Forelimb muscle (tissue), 1 donor: ENCODE measurements at regions not wholly inside any gene's neighbourhood (a gene's known extent, or its start where the extent isn't known, plus 50 kb on each side); places are given as distances from the start of the nearest gene placed in this dataset.

Experiments
- DNase-seq: peaks from one replicate; pipeline ENCODE4 v3.0.0-alpha.2; 2013; ENCODE audit warnings: low read depth

DNA sequence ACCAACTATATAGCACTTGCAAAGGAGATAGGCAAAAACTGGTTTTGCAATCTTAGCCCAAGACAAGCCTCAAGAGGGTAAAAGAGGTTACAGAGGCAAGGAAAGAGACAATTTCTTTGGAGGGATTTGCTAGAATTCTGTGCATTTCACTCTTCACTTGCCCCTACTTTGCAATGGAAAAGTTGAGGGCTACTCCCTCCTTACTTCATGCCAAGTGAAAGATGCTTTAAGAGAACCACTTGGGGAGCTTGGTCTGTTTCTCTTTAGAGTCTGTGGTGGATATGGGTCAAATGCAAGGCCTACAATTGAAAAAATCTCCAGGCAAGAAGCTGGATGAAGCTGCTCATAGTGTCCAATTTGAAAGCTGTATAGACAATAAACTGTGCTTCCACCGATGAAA, 167.7 kb upstream of the DIO2 start:
- no peak for DNase-seq

DNA sequence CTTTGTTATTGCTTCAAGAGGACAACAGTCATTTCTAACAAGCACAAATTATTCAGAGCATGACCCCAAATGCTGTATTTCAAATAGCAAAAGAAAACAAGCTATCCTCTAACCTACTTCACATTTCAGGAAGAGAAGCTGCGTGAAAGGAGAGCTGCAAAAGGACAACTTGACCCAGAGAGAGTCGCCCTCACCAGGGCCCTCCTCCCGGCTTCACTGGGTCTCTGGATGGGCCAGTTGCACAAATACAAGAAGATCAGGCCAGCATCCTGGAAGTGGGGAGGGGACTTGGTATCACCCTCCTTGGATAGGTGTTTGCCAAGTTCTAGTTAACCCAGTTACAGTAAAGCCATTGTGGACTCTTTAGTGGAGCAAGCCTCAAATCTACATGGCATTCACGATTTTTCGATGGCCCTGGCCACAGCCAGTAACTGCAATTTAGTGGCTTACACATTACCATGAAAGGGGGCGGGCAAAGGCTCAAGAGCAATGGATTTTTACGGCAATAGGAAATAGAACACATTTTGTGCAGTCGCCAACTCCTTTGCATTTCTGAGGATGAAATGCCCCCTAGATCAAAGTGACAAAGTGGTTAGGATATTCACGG, 166.9 kb upstream of the DIO2 start:
- no peak for DNase-seq

DNA sequence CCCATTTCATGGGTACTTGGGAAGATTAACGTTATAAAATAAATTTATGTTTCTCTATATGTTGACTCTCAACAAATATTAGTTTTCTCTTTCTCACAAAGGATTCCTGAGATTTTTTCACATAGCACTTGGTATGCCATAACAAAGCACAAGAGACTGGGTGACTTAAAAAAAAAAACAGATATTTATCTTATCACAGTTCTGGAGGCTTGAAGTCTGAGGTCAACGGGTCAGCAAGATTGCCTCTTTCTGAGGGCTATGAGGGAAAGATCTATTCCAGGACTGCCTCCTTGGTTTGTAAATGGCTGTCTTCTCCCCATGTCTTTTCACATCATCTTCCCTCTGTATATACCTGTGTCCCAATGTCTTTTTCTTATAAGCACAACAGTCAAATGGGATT, 153.5 kb upstream of the DIO2 start:
- DNase-seq, result no peak

DNA sequence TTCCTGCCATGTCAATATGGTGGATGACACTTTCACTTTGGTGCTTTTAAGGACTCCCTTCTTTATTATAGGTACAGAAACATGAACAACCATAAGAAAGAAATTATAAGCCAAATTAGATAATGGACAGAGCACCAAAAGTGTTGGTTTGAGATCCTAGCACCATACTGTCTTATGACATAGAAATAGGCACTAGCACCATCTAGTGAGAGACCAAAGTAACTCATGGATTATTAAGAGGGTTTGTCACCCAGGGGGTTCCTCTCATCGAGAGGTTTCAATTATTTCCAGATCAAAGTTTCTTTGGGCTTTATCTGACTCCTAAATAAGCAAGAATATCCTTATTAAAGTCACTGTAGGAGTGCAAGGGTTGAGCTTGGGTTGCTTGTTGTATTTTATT, 153.0 kb upstream of the DIO2 start:
- no peak for DNase-seq

DNA sequence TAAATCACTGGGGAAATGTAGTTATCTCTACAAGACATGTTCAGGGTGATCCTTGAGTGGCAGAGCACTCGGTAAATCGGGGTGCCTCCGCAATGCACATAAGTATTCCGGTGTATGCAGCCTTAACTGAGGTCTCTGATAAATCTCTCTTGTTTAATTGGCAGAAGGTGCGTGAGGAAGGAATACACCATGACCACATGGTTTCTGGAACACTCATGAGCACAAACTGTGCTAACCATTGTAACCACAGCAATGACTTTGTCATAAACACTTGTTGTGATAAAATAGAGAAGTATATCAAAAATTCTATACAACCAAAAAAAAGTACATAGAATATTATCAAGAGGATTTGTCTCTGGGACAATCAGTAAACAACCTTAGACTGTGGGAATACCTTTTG, 146.8 kb upstream of the DIO2 start:
- no peak for DNase-seq

DNA sequence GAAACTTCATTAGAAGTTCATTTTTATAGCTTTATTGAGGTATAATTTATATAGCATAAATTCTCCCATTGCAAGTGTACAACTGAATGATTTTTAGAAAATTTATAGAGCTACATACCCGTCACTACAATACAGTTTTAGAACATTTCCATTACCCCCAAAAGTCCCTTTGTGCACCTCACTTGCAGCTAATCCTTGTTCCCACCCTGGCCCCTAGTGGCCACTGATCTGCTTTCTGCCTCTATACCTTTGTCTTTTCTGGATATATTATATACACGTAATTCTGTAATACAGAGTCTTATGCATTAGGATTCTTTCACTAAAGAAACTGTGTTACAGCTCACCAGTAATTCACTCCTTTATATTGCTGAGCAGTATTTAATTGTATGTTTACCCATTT, 145.1 kb upstream of the DIO2 start:
- DNase-seq, result no peak

DNA sequence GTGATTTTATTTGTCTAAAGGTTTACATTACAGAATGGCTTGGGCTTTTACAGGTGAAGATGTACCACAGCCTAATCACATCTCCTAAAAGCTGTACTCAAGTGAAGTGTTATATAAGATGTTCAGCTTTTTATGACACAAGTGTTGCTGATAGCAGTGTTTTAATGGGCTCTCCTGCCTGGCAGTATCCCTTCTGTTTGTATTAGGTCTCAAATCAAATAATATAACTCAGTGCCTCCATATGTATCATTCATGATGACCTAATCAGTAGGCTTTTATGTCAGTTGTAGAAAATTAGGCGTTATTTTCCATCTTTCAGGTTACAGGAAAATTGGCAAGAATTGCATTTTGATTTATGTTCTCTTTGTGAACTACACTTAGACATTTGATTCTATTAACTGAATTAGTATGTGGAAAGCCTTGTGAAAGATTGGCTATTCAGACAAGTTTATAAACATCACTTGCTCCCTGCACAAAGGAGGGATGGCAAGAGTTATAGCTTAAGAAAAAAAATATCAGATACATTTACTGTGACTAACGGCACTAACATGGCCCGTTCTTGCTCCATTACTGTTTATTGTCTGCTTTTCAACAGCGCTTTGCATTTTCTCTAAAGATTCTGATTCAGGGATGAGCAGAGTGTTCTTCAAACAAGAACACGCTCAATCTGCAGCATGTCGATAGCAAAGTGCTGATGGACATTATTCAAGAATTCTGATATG, 143.7 kb upstream of the DIO2 start:
- no peak for DNase-seq

DNA sequence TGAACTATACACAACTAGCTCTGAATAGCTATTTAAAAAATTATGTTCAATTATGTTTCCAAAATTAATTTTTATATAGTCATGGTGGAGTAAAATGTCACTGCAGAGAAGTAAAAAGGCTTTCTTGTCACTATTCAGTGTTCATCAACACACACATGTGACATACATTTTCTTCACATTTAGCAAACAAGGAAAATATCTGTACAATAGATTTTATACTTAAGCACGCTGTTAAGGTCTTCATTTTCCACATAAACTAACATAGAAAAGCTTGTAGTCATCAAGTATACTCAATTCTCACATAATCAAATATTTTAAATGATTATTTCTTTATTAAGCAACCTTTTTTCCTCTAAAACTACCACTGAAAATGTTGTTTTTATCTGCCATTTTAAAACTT, 141.2 kb upstream of the DIO2 start:
- DNase-seq, result no peak

DNA sequence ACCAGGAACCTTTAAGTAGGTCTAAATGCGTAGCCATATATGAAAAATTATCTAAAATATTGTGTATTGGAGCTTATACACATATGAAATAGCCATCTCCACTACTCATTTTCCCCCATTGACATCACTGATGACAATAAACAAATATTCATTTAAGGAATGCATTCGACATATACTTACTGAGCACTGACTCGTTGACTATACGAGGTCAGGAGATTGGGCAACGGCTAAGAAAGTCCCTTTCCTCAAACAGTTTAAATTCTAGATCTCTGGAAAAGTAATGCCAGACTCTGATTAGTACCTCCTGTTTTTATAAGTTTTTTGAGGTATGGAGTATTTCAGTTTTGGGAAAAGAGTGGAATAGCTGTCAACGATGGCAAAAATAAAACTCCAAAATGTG, 139.4 kb upstream of the DIO2 start:
- no peak for DNase-seq

DNA sequence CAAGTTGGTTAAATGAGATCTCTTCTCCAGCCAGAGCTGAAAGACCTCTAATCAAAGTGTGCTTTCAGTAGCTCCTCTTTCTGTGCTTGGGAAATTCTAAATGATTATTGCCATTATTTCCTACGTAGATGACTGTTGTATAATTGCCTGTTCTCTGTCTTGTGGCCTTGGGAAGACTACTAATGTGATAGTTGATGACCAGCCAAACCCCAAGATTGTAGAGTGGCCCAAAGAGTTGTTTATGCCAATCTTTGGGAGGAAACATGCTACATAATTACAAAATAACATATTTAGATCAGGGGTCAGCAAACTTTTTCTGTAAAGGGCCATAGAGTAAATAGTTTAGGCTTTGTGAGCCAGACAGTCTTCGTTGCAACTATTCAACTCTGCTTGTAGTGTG, 135.1 kb upstream of the DIO2 start:
- DNase-seq, result no peak

DNA sequence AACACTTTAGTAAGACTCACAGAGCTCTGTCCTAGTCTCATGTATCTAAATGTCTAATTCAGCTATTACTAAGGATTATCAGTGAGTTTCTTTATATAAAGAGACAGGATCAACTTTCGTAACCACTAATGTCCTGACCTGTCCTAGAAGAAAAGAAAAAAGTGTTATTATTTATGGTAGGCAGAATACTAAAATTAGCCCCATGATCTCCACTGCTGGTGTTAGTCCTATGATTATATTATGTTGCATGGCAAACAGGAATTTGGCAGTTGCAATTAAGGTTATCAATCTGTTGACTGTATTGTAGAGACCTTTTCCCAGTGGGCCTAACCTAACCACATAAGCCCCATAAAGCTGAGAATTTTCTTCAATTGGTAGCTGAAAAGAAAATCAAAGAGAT, 132.9 kb upstream of the DIO2 start:
- no peak for DNase-seq

DNA sequence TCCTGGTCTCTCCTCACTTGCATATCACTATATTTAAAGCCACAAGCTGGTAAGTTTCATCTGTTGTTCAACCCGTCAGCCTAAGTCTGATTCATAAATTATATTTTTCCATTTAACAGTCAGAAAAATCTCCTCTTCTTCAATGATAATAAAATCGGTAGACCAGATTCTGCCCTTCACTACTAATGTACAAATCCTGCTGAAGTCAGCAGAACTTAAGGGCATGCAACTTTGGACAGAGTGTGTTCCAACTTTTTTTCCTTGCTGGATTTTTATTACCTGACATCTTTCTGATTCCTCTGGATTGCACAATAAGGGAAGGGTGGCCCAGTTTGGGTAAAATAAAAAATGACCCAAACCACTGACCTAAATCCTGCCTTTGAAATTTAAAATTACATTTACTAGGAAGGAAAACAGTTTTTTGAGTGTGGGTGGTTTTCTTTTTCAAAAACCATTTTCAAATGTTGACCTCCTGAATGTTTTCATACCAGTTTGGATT, 125.4 kb upstream of the DIO2 start:
- DNase-seq, result no peak

DNA sequence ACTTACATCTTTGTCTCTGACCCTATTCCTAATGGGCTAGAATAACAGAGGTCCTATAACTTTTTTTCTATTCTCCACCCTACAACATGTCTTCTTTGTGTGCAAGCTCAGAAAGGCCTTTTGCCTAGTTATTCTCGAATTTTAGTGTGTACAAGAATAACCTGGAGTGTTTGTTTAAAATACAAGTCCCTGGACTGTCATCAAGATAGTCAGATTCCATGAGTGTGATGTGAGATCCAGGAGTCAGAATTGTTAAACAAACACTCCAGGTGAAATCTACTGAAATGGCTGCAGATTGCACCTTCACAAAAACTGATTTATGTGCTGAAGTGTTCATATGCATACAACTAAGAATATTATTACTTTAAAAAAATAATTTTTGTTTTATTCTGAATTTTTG, 114.4 kb upstream of the DIO2 start:
- DNase-seq, result no peak

DNA sequence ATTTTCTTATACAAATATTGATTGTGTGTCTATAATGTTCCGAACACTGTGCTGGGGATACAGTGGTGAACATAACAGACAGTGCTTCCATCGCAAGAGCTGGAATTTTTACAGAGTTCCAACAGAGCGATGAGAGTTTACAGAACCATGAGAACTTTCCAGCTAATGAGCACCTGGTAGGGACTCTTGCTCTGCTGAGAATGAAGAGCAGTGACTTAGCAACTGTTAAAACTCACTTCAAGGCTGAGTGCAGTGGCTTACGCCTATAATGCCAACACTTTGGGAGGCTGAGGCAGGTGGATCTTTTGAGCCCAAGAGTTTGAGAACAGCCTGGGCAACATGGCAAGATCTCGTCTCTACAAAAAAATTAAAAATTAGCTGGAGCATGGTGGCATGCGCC, 113.8 kb upstream of the DIO2 start:
- DNase-seq, result no peak

DNA sequence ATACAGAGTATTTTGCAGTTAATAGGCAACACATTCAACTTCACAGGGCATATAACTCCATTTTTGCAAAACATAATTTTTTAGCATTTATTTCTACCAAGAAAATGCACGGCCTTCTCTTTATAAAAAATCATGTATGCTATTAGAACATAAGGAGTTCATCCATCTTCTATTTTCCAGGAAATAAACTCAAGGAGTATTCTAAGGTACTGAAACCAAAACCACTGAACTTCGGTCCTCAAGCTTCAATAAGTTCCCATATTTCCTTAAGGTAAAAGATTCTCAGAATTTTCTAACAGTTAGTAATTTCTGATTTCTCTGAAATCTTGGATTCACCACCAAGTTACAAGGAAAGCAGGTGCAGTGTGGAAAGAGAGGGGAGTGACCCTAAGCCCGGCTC, 113.3 kb upstream of the DIO2 start:
- DNase-seq, result no peak

DNA sequence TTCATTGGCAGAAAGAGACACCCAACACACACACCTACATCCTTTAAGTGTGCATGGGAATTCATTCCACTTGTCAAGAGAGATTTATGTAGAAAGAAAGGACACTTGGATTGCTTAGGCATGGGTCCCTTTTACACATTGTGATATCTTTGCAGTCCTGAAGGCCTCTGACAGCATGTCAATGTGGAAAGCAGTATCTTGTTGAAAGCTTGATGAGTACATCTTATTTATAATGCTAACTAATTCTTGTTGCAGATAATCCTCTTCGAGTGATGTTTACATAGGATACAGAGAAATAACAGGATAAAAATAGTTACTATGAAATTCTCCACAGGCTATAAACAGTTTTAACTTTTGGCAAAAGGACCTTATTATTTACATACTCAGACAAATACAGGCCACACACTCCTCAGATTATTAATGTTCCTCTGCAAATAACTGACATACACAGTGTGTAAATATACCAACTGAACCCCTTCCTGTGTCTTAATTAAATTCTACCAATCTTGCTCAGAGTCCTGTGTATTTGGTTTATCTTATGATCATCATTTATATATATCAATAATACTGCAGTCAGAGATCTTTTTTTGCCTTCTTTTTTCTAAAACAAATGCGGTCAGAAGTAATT, 111.8 kb upstream of the DIO2 start:
- DNase-seq, result no peak

DNA sequence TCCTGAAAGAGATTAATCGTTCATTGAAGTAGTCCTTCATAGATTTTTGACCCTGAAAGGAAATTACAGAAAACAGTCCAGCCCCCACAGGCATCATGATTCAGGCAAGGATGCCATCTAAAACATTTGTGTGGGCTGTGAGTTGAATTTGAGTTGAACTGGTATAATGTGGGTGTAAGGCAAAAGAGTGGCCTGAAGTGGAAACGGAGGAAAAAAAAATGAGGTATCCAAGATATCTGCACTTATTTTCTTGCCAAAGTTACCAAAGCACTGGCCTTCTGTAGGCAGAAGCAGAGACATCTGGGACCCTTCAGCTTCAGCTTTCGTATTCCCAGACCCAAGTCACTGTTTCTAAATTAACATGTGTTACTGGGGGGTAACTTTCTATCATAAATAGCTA, 105.1 kb upstream of the DIO2 start:
- no peak for DNase-seq

DNA sequence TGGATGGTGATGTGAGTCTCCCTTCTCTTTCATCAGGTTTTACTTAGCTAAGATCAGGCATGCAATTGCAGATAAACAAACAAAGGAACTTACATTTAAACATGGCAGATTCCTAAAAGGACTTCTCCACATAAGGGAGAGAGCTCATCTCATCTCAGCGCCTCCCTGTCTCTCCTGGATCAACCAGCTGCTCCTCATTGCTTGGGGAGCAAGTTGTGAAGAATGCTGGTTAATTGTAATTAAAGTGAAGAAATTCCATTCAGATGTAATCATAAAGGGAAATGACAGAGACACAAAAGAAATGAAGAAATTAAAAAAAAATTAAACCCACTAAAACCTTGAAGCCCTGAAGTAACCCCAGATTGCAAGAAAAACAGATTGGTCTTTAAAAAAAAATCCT, 104.4 kb upstream of the DIO2 start:
- DNase-seq, result no peak

DNA sequence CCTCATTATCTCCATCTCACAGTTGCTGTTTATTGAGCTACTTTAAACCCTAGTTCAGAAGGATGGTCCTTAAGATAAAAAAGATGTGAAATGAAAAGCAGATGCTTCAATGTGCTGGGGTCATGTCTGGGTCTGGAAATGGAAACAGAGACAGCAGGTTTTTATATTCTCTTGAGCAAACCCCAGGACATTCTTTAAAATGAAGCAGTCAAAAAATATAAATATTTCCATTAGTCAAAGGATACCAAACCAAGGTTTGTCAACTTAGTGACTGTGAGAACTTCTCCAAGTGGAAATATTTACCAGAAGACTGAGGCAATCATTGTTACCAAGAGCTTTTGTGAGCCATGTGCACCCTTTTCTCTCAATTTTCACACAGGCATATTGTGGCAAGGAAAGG, 102.5 kb upstream of the DIO2 start:
- no peak for DNase-seq

DNA sequence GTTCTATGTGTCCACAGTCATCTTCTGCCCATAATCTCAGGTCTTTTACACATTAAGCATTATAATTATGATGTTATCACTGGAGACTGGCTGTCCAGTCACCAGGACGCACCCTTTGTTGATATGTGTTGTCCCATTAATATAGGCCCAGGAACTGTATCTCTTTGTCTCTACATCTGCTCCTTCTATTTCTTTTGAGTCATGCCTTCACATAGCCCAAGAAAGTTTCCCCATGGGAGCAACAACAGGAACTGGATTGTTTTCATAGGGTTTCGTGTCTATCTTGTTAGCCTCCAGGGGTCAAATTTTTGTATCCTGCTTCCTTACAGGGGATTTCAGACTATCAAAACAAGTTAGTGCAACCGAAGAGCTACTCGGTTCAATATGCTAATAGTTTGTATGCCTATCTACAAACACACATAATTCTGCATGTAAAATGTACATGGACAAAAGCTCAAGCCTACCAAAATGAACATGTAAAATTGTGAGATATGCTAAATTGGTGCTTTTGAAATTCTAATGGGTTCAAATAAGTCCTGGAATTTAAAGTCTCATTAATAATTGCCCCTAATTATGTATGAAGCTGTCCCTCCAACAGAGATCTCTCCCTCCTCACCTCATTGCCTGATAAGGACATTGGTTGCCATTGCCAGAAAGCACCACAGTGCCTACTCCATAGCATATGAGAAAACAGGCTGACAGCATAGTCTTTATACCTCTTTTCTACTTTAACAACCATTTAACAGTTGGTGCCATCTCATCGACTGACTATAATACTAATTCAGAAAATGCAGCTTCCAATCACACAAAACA, 99.8 kb upstream of the DIO2 start:
- DNase-seq, result no peak

DNA sequence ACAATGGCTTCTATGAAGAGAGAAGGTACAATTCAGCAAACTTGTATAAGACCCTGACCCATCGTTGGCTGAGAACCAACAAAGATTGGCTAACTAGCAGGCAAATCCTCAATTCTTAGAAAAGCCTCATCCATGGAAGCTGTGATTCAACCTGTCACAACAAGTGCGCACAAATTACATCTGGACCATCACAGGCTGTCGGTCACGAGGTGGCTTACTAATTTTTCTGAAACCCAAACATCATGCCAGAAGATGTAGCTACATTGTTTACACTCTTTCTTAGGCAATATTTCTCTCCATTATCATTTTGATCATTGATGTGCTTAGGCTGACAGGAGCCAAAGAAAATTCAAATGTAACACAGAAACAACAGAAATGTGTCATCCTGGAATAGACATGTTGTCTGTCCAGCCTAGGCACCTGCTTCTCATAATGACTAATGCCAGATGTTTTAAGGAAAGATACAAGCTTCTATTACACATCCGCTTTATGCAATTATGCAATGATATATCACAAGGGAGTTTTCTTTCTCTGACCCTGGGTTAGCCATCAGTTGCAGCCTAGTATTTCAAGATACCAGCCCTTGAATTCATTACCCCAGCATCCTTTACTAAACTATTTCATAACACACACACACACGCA, 92.9 kb upstream of the DIO2 start:
- DNase-seq, result no peak

DNA sequence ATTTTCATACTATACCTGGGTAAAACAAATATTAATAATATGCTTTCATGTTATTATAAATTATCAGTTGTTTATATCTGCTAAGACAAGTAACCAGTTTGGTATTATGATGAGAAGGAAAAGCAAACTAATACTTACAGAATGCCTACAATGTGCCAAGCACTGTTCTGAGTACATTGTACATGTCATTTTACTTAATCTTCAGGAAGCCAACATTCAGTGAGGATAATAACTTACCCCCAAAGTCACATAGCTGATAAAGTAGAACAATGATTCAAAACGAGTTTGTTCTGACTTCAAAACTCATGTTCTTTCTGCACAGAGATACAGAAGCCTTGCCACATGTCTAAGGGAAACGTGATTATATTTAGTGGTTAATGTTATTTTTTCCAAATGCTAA, 89.0 kb upstream of the DIO2 start:
- DNase-seq, result no peak
